NCI-H2029 (cell line): ENCODE measurements at regions not wholly inside any gene's neighbourhood (a gene's known extent, or its start where the extent isn't known, plus 50 kb on each side); places are given as distances from the start of the nearest gene placed in this dataset.
"Not testable (repeated sequence)": the region's sequence is repeated elsewhere in the genome, so short reads cannot be mapped to it uniquely, and the experiment has no call there.

ENCODE experiments used
- DNase-seq: peaks from one replicate; lab custom pipeline; 2025; lab: John Stamatoyannopoulos, UW

- DNase-seq, result no peak
Observed at GRCh38 chrX:5305452-5305851, 923.2 kb downstream of the NLGN4X start.

GRCh38 chrX:5295004-5295403, 933.7 kb downstream of the NLGN4X start:
- DNase-seq, result no peak

- DNase-seq, result no peak
Observed at GRCh38 chrX:5290635-5291034, 938.0 kb downstream of the NLGN4X start.

DNA sequence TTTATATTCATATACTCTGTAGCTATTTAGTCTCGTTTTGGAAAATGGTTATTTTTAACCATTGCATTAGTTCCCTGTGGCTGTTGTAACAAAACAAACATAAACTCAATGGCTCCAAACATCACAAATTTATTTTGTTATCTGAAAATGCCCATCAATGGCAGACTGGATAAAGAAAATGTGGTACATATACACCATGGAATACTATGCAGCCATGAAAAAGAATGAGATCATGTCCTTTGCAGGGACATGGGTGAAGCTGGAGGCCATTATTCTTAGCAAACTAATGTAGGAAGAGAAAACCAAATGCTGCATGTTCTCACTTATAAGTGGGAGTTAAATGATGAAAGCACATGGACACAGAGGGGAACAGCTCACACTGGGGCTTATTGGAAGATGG, 938.7 kb downstream of the NLGN4X start:
- DNase-seq, result not testable (repeated sequence)

- DNase-seq, result no peak
Observed at GRCh38 chrX:5278908-5279307, 949.8 kb downstream of the NLGN4X start.

DNA sequence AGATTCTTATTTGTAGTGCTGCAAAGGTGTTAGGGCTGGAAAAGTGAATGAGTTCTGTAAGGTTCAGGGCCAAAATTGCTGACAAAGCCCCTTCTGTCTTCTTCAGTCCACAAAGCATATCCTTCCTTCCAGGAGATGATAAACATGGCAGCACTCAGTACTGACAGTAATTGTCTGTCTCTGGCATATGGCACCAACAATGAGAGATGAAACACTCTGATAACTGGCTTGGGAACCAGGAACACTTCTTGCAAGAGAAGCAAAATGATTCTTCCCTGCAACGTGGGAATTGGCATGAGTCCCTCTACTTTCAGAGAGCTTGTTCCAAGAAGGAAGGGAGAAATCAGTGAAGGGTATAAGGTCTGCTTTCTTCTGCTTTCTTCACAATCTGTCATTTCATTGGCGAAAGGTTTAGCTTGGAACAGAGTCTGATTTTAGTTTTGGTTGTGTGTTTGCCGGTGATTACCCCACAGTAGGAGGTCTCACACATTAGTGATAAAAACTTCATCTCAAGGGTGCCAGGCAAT, 963.3 kb downstream of the NLGN4X start:
- no peak for DNase-seq

DNA sequence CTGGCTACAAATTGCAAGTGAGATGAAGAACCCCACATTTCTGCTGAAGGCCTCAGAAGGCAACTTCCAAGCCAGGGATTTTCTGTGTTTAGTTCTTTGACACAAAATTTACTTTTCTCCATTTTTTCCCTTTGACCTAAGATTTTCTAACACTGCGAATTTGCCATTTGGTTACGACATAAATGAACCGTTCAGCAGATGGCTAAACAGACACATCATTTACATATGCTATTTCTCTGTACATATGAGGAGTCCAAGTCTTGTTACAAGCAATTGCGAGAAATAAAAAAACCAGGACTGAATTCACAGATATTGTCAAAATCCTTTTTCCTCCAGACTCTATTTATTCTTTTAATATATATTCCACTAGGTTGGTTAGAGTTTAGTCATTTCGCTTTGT, 978.6 kb downstream of the NLGN4X start:
- no peak for DNase-seq

- no peak for DNase-seq
Observed at GRCh38 chrX:5242091-5242790, 986.4 kb downstream of the NLGN4X start.

- no peak for DNase-seq
Observed at GRCh38 chrX:5236749-5237148, 991.9 kb downstream of the NLGN4X start.

DNA sequence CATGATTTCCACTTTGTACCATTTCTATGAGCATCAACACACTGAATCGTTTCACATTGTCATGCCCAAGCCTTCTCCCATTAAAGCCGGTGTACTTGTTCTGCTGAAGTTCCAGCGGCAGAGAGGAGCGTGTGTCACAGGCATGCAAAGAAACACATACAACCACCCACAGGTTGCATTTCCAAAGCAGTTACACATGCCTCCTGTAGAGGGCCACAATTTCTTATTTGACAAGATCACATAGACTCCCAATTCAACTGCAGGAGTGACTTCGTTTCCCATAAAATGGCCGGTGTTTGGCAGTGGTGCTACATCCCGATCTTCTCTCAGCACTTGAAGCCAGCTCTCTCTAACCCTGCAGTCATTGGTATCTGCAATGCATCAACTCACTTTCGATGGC, 992.6 kb downstream of the NLGN4X start:
- no peak for DNase-seq

GRCh38 chrX:5233830-5234229, 994.8 kb downstream of the NLGN4X start:
- no peak for DNase-seq

DNA sequence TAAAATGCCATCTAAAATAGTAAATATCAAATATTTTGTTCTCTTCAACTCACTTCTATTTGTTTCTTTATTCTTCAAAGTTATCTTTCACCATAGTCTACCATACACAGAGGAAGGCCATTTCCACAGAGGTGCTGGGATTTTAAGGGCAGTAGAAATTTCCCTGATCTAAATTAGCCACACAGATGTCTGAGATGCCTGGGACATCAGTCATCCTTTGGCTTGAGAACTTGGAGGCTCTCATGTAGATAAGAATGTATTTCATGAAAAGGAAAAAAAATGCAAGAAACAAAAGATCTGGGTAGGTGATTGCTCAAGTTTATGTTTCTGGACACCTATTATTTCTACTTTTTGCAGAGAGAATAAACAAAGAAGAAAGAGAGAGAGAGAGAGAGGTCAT, 1008.2 kb downstream of the NLGN4X start:
- no peak for DNase-seq

- DNase-seq, result no peak
Observed at GRCh38 chrX:5194806-5195205, 1033.9 kb downstream of the NLGN4X start.

DNA sequence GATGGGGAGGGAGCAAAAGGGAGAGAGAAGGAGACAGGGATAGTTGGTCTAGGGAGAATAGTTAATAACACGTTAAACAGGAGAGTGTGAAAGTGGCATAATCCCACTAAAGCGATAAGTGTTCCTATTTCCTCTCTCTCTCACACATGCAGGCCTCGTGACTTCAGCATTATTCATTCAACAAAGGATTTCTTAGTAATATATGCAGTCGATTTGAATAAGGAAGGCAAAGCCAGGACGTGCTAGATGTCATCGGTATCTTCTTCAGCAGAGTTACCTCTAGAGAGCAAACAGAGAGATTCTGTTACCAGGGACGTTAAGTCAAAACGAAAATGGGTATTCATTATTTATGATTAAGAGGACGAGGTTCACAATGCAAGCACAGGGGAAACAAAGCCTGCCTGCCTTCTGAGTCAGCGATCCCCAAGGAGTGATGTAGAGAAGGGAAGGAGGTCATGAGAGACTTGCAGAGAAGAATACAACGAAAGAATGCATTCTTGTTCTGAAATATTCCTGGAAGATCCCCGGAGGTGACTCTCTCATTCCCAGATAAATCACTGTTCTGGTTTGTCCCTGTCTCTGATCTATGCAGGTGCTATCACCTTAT, 1048.4 kb downstream of the NLGN4X start:
- DNase-seq, result no peak

DNA sequence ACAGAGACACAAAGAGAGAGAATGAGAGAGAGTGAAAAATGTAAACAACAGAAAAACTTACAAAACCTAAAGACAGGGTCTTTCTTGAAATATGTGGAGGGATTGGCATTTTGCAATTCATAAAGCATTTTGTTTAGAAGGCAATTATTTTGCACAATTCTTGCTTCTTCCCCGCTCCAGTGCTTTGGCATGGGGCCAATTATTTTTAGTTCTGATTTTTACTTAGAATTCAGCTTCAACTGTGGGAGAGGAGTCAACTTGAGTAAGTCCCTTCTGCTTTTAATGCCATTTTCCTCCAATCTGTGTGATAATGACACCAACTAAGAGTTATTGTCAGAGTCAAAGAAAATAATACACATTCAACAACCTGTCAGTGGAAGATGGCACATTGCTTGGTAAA, 1051.9 kb downstream of the NLGN4X start:
- no peak for DNase-seq

- no peak for DNase-seq
Observed at GRCh38 chrX:5163663-5164062, 1065.0 kb downstream of the NLGN4X start.

DNA sequence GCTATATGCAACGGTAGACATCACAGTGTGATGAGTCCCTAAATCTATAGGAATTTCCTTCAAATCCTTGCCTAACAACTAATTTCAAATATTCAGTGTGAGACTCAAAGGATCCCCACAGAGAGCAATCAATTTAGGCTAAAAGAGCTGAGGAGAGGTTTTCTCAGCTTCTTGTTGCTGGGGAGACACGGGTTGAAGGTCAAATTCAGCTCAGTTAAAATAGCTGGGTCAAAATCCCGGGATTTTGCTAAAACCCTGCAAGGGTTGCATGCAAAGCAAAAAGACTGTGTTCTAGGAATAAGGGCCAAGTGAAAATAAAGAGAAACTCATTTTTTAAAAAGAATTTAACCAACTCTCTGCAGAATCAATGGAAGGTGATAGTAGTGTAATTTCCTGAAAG, 1073.4 kb downstream of the NLGN4X start:
- DNase-seq, result no peak

GRCh38 chrX:5145957-5146356, 1082.7 kb downstream of the NLGN4X start:
- DNase-seq, result no peak

GRCh38 chrX:5142644-5143043, 1086.0 kb downstream of the NLGN4X start:
- DNase-seq, result no peak

DNA sequence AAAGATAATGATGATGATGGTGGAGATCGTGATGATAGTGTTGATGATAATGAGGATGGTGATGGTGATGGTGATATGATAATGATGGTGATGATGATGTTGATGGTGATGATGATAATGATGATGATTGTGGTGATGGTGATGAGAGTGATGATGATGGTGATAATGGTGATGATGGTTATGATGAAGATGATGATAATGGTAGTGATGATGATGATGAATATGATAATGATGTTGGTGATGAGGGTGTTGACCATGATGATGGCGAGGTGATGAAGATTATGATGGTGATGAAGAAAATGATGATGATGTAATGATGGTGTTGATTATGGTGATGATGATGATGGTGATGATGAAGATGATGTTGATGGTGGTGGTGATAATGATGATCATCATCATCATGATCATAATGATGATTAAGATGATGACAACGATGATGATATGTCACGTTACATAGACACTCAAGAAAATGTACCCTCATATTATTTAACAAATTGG, 1106.4 kb downstream of the NLGN4X start:
- no peak for DNase-seq

DNA sequence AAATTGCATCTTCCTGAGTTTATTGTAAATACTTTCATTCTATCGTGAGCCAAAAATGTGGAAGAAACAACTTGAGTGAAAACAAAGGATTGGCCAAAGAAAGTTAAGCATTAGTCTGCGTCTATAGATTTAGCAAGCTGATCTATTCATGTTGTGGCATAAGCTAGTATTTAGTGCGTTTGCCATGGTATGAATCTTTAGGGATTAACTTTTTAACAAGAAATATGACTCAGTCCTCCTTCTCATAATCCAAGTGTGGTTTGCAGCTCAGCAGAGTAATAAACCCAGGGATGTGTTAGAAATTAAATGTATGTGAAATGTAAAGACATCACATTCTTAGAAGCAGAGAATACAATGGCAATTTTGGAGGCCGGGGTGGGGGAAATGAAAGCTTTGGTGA, 1110.9 kb downstream of the NLGN4X start:
- DNase-seq, result no peak

GRCh38 chrX:5113128-5113527, 1115.5 kb downstream of the NLGN4X start:
- no peak for DNase-seq

DNA sequence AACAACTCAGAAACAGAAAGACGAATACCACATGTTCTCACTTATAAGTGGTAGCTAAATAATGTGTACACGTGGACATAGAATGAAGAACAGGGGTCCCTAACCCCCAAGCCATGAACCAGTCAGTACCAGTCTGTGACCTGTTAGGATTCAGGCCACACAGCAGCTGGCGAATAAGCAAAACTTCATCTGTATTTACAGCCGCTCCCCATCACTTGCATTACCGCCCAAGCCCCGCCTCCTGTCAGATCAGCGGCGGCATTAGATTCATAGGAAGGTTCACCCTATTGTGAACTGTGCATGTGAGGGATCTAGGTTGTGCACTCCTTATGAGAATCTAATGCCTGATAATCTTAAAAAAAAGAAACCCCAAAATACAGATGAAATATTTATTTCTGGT, 1128.7 kb downstream of the NLGN4X start:
- no peak for DNase-seq

GRCh38 chrX:5086388-5086787, 1142.3 kb downstream of the NLGN4X start:
- DNase-seq, result no peak
